22Rv1 (cell line): ENCODE measurements at regions not wholly inside any gene's neighbourhood (a gene's known extent, or its start where the extent isn't known, plus 50 kb on each side); places are given as distances from the start of the nearest gene placed in this dataset.

Experiments used
- ZFX ChIP-seq: fragments of 450-650 bp; IDR thresholded peaks from 2 replicates; pipeline ENCODE4 v1.6.1; 2017; ENCODE audit warnings: antibody characterized with exemption, borderline replicate concordance
- TF ChIP-seq, protein P1 (sequence below): fragments of 450-650 bp; IDR thresholded peaks from 2 replicates; pipeline ENCODE4 v1.5.1; 2017; ENCODE audit warnings: mild to moderate bottlenecking

DNA sequence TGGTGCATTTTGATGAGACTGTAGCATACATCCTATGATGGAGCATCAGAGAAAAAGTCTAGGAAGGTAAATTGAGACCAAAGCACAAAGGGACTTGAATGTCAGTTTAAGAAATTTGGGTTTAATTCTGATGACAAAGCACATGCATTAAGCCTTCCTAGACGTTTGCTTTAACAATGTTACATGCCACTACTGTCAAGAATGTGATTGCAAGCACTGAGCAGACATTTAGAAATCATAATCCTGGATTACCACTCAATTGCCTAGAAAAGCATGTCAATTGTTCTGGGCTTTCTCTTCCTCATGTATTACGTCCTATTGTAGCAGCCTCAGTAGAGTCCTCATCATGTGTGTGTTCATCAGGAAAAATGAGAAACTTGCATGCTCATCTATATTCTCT, 117.1 kb downstream of the ZNF281 start:
- TF ChIP-seq, protein P1, sequence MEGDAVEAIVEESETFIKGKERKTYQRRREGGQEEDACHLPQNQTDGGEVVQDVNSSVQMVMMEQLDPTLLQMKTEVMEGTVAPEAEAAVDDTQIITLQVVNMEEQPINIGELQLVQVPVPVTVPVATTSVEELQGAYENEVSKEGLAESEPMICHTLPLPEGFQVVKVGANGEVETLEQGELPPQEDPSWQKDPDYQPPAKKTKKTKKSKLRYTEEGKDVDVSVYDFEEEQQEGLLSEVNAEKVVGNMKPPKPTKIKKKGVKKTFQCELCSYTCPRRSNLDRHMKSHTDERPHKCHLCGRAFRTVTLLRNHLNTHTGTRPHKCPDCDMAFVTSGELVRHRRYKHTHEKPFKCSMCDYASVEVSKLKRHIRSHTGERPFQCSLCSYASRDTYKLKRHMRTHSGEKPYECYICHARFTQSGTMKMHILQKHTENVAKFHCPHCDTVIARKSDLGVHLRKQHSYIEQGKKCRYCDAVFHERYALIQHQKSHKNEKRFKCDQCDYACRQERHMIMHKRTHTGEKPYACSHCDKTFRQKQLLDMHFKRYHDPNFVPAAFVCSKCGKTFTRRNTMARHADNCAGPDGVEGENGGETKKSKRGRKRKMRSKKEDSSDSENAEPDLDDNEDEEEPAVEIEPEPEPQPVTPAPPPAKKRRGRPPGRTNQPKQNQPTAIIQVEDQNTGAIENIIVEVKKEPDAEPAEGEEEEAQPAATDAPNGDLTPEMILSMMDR: no peak
- no peak for TF ChIP-seq ZFX
